SK-N-SH treated with all-trans-retinoic acid at 6 μM for 48 hours (cell line): ENCODE measurements at regions not wholly inside any gene's neighbourhood (a gene's known extent, or its start where the extent isn't known, plus 50 kb on each side); places are given as distances from the start of the nearest gene placed in this dataset.

ENCODE experiments used
- GLIS3 ChIP-seq: fragments of 250-450 bp; sonication (Bioruptor Pico); IDR thresholded peaks from 2 replicates; pipeline ENCODE4 v1.5.0; 2020; ENCODE audit warnings: mild to moderate bottlenecking, moderate library complexity
- ZFP3 ChIP-seq: fragments of 250-450 bp; sonication (Bioruptor Pico); IDR thresholded peaks from 2 replicates; pipeline ENCODE4 v1.5.0; 2020; ENCODE audit warnings: mild to moderate bottlenecking, moderate library complexity

DNA sequence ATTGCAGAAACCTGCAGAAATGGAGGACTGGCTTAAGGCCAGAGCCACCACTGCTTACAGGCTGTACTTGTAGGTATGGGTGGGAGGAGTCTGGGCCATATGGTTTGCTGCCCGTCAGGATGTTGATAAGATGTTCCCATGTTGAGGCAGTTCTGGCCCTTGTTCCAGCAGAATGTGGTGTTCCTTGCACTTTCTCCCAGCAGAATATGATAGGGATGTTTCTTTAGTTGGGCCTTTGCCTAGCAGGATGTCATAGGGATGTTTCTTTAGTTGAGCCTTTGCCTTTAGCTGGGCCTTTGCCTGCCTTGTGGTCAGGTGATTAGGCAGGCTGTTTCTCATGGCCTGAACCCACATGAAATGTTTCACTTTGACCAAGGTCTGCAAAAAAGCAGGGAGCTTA is 139.1 kb upstream of the PAQR3 start:
- TF ChIP-seq ZFP3 (CRISPR knock-in tag) = no peak
- no peak for TF ChIP-seq GLIS3 (CRISPR knock-in tag)
